ENCODE measurements at regions not wholly inside any gene's neighbourhood (a gene's known extent, or its start where the extent isn't known, plus 50 kb on each side); places are given as distances from the start of the nearest gene placed in this dataset.

DNA sequence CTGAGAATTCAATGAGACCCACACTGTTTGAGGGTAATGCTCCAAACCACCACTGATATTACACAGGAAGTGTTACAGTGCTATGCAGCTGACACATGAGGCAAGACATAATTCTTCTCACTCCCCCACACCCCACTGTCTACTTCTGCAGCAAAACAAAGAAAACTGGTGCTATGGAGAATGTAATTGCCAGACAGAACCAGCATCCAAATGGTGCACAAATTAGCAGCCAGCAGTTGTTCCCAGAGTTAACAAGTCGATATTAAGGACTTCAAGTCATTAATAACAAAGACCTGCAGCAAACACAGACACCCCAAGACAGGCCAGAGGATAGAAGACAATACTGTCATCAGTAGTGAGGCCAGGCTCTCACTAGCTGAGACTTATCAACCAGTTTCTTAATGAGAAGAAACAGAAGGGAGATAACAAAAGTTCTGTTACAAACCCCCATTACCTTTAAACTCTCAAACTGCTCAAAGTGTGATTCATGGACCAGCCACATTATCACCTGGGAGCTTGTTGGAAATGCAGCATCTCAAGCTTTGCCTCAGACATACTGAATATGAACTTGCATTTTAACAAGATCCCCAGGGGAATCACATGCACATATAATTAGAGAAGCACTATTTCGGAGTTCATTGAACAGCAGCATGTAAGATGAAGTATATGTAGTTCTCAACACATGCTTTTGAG lies 58.7 kb upstream of the FNDC3B start:
- TF ChIP-seq, protein P1, sequence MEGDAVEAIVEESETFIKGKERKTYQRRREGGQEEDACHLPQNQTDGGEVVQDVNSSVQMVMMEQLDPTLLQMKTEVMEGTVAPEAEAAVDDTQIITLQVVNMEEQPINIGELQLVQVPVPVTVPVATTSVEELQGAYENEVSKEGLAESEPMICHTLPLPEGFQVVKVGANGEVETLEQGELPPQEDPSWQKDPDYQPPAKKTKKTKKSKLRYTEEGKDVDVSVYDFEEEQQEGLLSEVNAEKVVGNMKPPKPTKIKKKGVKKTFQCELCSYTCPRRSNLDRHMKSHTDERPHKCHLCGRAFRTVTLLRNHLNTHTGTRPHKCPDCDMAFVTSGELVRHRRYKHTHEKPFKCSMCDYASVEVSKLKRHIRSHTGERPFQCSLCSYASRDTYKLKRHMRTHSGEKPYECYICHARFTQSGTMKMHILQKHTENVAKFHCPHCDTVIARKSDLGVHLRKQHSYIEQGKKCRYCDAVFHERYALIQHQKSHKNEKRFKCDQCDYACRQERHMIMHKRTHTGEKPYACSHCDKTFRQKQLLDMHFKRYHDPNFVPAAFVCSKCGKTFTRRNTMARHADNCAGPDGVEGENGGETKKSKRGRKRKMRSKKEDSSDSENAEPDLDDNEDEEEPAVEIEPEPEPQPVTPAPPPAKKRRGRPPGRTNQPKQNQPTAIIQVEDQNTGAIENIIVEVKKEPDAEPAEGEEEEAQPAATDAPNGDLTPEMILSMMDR (IDR thresholded peaks at IDR 0.05), result no peak
- TF ChIP-seq POLR2A (IDR thresholded peaks at IDR 0.05), result no peak
